H1 (cell line): ENCODE measurements at regions not wholly inside any gene's neighbourhood (a gene's known extent, or its start where the extent isn't known, plus 50 kb on each side); places are given as distances from the start of the nearest gene placed in this dataset.
A peak's percentile ranks its signal among the peaks of the same experiment; 100 is the strongest.

ENCODE experiments used
- CTCF ChIA-PET: fragments of 300-600 bp; sonication (Branson Sonifier 250); formaldehyde crosslinking; loops from one replicate; lab custom pipeline; 2021; ENCODE audit not compliant: partially characterized antibody; lab: Charles Lee
- POLR2A ChIA-PET: fragments of 300-600 bp; sonication (Branson Sonifier 250); formaldehyde crosslinking; loops from one replicate; lab custom pipeline; 2021; ENCODE audit warnings: inconsistent platforms; ENCODE audit not compliant: partially characterized antibody; lab: Charles Lee
- DNase-seq, 2 experiments: peaks; one replicate each; pipeline versions ENCODE4 v3.0.0 to v3.0.0-alpha.2; 2010 to 2022; ENCODE audit warnings: low spot score in 2 of 2, low read depth in 1 of 2, mixed read lengths in 1 of 2
- FAIRE-seq: peaks from 2 replicates; lab custom pipeline; 2011; peaks lifted over from hg19 to GRCh38; lab: Jason Lieb, UNC
- H2AFZ ChIP-seq: 2 replicates; pipeline ENCODE4 v1.8.1; 2012; ENCODE audit warnings: low read length, inconsistent platforms
- H2AK5ac ChIP-seq: 2 replicates; pipeline ENCODE4 v1.6.1; 2013; ENCODE audit warnings: low read depth, low read length
- H2BK120ac ChIP-seq: replicated peaks from 2 replicates; pipeline ENCODE3; 2013; ENCODE audit warnings: low read depth, low read length, inconsistent platforms
- H2BK12ac ChIP-seq: 2 replicates; pipeline ENCODE4 v1.6.1; 2013; ENCODE audit warnings: low read depth, low read length
- H2BK15ac ChIP-seq: 2 replicates; pipeline ENCODE4 v1.6.1; 2013; ENCODE audit warnings: low read length
- H2BK20ac ChIP-seq: 2 replicates; pipeline ENCODE4 v1.6.1; 2013; ENCODE audit warnings: low read length
- H2BK5ac ChIP-seq: 2 replicates; pipeline ENCODE4 v1.6.1; 2013; ENCODE audit warnings: low read depth, low read length
- H3K14ac ChIP-seq: 2 replicates; pipeline ENCODE4 v1.6.1; 2013; ENCODE audit warnings: inconsistent platforms; ENCODE audit not compliant: insufficient read length
- H3K18ac ChIP-seq: 2 replicates; pipeline ENCODE4 v1.6.1; 2013; ENCODE audit warnings: low read length; ENCODE audit errors: extremely low read depth
- H3K23ac ChIP-seq: 2 replicates; pipeline ENCODE4 v1.6.1; 2013; ENCODE audit warnings: inconsistent platforms; ENCODE audit not compliant: insufficient read length
- H3K23me2 ChIP-seq: 2 replicates; pipeline ENCODE4 v1.6.1; 2013; ENCODE audit warnings: low read depth, low read length
- H3K27ac ChIP-seq: 2 replicates; pipeline ENCODE4 v1.6.1; 2011; ENCODE audit warnings: low read depth, low read length, inconsistent platforms
- H3K27me3 ChIP-seq, 4 experiments: replicated peaks in 1 of 4; 1 replicate in 1 of 4; 2 replicates in 3 of 4; pipeline versions ENCODE4 v1.6.1 to v1.8.1; 2011 to 2013; ENCODE audit warnings: low read length in 3 of 4, mild to moderate bottlenecking in 3 of 4, inconsistent platforms in 2 of 4, mixed read lengths in 2 of 4, moderate library complexity in 1 of 4; ENCODE audit not compliant: control insufficient read depth in 3 of 4, insufficient read depth in 3 of 4; ENCODE audit errors: extremely low read depth in 1 of 4
- H3K36me3 ChIP-seq, 4 experiments: 2 replicates each; pipeline versions ENCODE4 v1.6.1 to v1.8.1; 2011 to 2013; ENCODE audit warnings: mild to moderate bottlenecking in 4 of 4, low read length in 3 of 4, moderate library complexity in 2 of 4, control low read depth in 1 of 4, inconsistent platforms in 1 of 4; ENCODE audit not compliant: insufficient read depth in 4 of 4, control insufficient read depth in 2 of 4
- H3K4ac ChIP-seq: replicated peaks from 2 replicates; pipeline ENCODE3; 2013; ENCODE audit warnings: low read length, low read depth, mixed read lengths, inconsistent platforms; ENCODE audit not compliant: insufficient read length
- H3K4me1 ChIP-seq, 4 experiments: replicated peaks in 1 of 4; 1 replicate in 1 of 4; 2 replicates in 3 of 4; pipeline versions ENCODE4 v1.6.1 to v1.8.1; 2011 to 2013; ENCODE audit warnings: low read length in 3 of 4, inconsistent platforms in 2 of 4, mixed read lengths in 1 of 4; ENCODE audit not compliant: insufficient read depth in 4 of 4, control insufficient read depth in 3 of 4
- H3K4me2 ChIP-seq, 2 experiments: 2 replicates each; pipeline versions ENCODE4 v1.6.1 to v1.8.1; 2011 to 2013; ENCODE audit warnings: low read depth in 2 of 2, low read length in 2 of 2, control low read depth in 1 of 2, inconsistent platforms in 1 of 2, mild to moderate bottlenecking in 1 of 2; ENCODE audit not compliant: insufficient read depth in 1 of 2
- H3K4me3 ChIP-seq, 4 experiments: fragments of 200-600, 300-600 bp in 1 of 4; sonication (generic), shearing (Covaris generic), sonication (Bioruptor Twin) in 1 of 4; 2 replicates each; pipeline versions ENCODE4 v1.5.1 to v1.8.1; 2011 to 2016; ENCODE audit warnings: low read length in 4 of 4, low read depth in 3 of 4, control low read depth in 2 of 4, inconsistent platforms in 2 of 4, mild to moderate bottlenecking in 2 of 4, mixed read lengths in 1 of 4, moderate library complexity in 1 of 4; ENCODE audit not compliant: insufficient read depth in 2 of 4; ENCODE audit errors: extremely low read depth in 1 of 4
- H3K56ac ChIP-seq: replicated peaks from 2 replicates; pipeline ENCODE3; 2013; ENCODE audit warnings: low read depth, mild to moderate bottlenecking, mixed read lengths, low read length, inconsistent platforms; ENCODE audit not compliant: insufficient read length
- H3K79me1 ChIP-seq: 2 replicates; pipeline ENCODE4 v1.6.1; 2013; ENCODE audit warnings: low read depth, low read length, control low read depth
- H3K79me2 ChIP-seq, 2 experiments: 2 replicates each; pipeline versions ENCODE4 v1.6.1 to v1.8.1; 2012 to 2013; ENCODE audit warnings: low read length in 2 of 2, mild to moderate bottlenecking in 2 of 2, inconsistent platforms in 1 of 2; ENCODE audit not compliant: insufficient read depth in 2 of 2, control insufficient read depth in 1 of 2
- H3K9ac ChIP-seq, 4 experiments: replicated peaks in 1 of 4; 1 replicate in 1 of 4; 2 replicates in 3 of 4; pipeline versions ENCODE4 v1.6.1 to v1.8.1; 2011 to 2013; ENCODE audit warnings: low read depth in 3 of 4, low read length in 3 of 4, control low read depth in 2 of 4, mild to moderate bottlenecking in 2 of 4, moderate library complexity in 2 of 4, inconsistent platforms in 1 of 4; ENCODE audit errors: extremely low read depth in 1 of 4
- H3K9me3 ChIP-seq, 2 experiments: 2 replicates each; pipeline versions ENCODE4 v1.6.1 to v1.8.1; 2012 to 2013; ENCODE audit warnings: mild to moderate bottlenecking in 2 of 2, moderate library complexity in 2 of 2, control low read depth in 1 of 2, inconsistent platforms in 1 of 2, low read depth in 1 of 2, low read length in 1 of 2, mixed read lengths in 1 of 2; ENCODE audit not compliant: insufficient read depth in 2 of 2
- H4K20me1 ChIP-seq, 2 experiments: replicated peaks in 1 of 2; 2 replicates each; pipeline versions ENCODE3 to v1.8.1; 2011 to 2013; ENCODE audit warnings: inconsistent platforms in 2 of 2, low read length in 2 of 2, mild to moderate bottlenecking in 1 of 2; ENCODE audit not compliant: insufficient read depth in 2 of 2, control insufficient read depth in 1 of 2
- H4K5ac ChIP-seq: 2 replicates; pipeline ENCODE4 v1.6.1; 2013; ENCODE audit warnings: low read length, low read depth, mixed read lengths, inconsistent platforms; ENCODE audit not compliant: insufficient read length
- H4K8ac ChIP-seq: 2 replicates; pipeline ENCODE4 v1.8.0; 2013; ENCODE audit warnings: mild to moderate bottlenecking, moderate library complexity, low read length, inconsistent platforms; ENCODE audit not compliant: insufficient read depth; ENCODE audit errors: extremely low read depth
- H4K91ac ChIP-seq: replicated peaks from 2 replicates; pipeline ENCODE3; 2013; ENCODE audit warnings: low read length, mixed read lengths, inconsistent platforms; ENCODE audit not compliant: insufficient read length
- CBX5 ChIP-seq: fragments of 300-800, 300-1000 bp; sonication (generic); IDR thresholded peaks from 2 replicates; pipeline ENCODE4 v1.7.1; 2016; ENCODE audit warnings: antibody characterized with exemption, low read length, low read depth
- CHD2 ChIP-seq: IDR thresholded peaks from 2 replicates; pipeline ENCODE4 v1.6.1; 2012; ENCODE audit warnings: low read length, improper control_type of control experiment
- GABPA ChIP-seq: IDR thresholded peaks from 2 replicates; pipeline ENCODE4 v1.6.1; 2011; ENCODE audit warnings: mild to moderate bottlenecking, low read length, moderate library complexity, borderline replicate concordance; ENCODE audit not compliant: insufficient read depth
- KDM1A ChIP-seq: fragments of 200-600, 300-600 bp; sonication (generic); IDR thresholded peaks from 2 replicates; pipeline ENCODE4 v1.7.1; 2016; ENCODE audit warnings: mild to moderate bottlenecking, low read length, borderline replicate concordance
- RAD21 ChIP-seq, 2 experiments: IDR thresholded peaks in 1 of 2; conservative IDR thresholded peaks in 1 of 2; 2 replicates each; pipeline ENCODE4 v1.6.1; 2011; ENCODE audit warnings: low read depth in 2 of 2, low read length in 2 of 2, improper control_type of control experiment in 1 of 2, inconsistent platforms in 1 of 2, mild to moderate bottlenecking in 1 of 2, moderate library complexity in 1 of 2
- TAF7 ChIP-seq: optimal IDR thresholded peaks from 2 replicates; pipeline ENCODE3; 2011; ENCODE audit warnings: low read depth, mild to moderate bottlenecking, inconsistent platforms, low read length, moderate library complexity, borderline replicate concordance
- WGBS, 2 experiments: shearing (Covaris generic) in 1 of 2; methylation state at CpG; one replicate each; pipeline versions ENCODE4 v1.1.6 to v1.1.7; 2013 to 2015; ENCODE audit warnings: low lambda C conversion rate in 2 of 2, mixed read lengths in 2 of 2, inconsistent platforms in 1 of 2, low coverage in 1 of 2, missing lambda C conversion rate in 1 of 2; ENCODE audit not compliant: insufficient replicate concordance in 2 of 2, insufficient coverage in 1 of 2, insufficient read length in 1 of 2; ENCODE audit errors: extremely low coverage in 1 of 2, missing lambda C conversion rate in 1 of 2; 5-methylcytosine and 5-hydroxymethylcytosine counted together

- no peaks in the 10 kb centered on the region for H3K36me3 ChIP-seq
- no peaks in the 10 kb centered on the region for H3K27me3 ChIP-seq
- no peak overlapping the region for H2BK5ac ChIP-seq
- DNase-seq (no peak), FAIRE-seq (no peak)
- H4K5ac ChIP-seq = no peak overlapping the region
- H3K14ac ChIP-seq = no peak overlapping the region
- H3K56ac ChIP-seq = no peak overlapping the region
- H4K91ac ChIP-seq = no peak overlapping the region
- TF ChIP-seq CBX5 = no peak
- TF ChIP-seq CHD2 = no peak
- TF ChIP-seq TAF7 = no peak
- peak; percentile 22; the same call in 1 of the 2 replicates for TF ChIP-seq KDM1A
- no peak for TF ChIP-seq RAD21 (IDR thresholded peaks at IDR 0.05 in 1 of 2, conservative IDR thresholded peaks at IDR 0.05 in 1 of 2; ENCODE audit: low read depth in 2 of 2, low read length in 2 of 2)
- TF ChIP-seq GABPA = no peak
- H3K27ac ChIP-seq = no peak overlapping the region
- H2BK20ac ChIP-seq = no peak overlapping the region
- no peak overlapping the region for H3K4ac ChIP-seq
- no peak overlapping the region for H3K18ac ChIP-seq
- no peak overlapping the region for H3K4me3 ChIP-seq
- H2BK120ac ChIP-seq = no peak overlapping the region
- H2AK5ac ChIP-seq = no peak overlapping the region
- H3K4me2 ChIP-seq = no peak overlapping the region; a peak in 2 of 4 replicates
- 83% methylated on average over 7 of the region's 7 CpGs; no CpG with 5 or more reads in 1 of the 2 experiments for WGBS, 2 experiments
- 0 out of 4 replicates have a peak, but pooled peaks cover 0 to 4% of the 10 kb centered on the region in 2 experiments for H3K9me3 ChIP-seq
- no peak overlapping the region for H2BK12ac ChIP-seq
- no peak overlapping the region for H3K23ac ChIP-seq
- H2AFZ ChIP-seq = peak overlapping the region; percentile 63; the same call in 1 of the 2 replicates
- H3K79me1 ChIP-seq = no peaks in the 10 kb centered on the region
- H3K79me2 ChIP-seq = no peaks in the 10 kb centered on the region
- H4K20me1 ChIP-seq = no peaks in the 10 kb centered on the region
- no peaks in the 10 kb centered on the region for H3K23me2 ChIP-seq
- ChIA-PET POLR2A (no interaction called here), CTCF (no interaction called here)
- H2BK15ac ChIP-seq = no peak overlapping the region
- no peak overlapping the region for H4K8ac ChIP-seq
- no peak overlapping the region for H3K9ac ChIP-seq
- peaks cover 0 to 12% (median 3%) of the 10 kb centered on the region in 4 experiments; a peak in 3 of 7 replicates for H3K4me1 ChIP-seq
These were observed 176.0 kb downstream of the CHST1 start for GRCh38 chr11:45489281-45489905.
